NCI-H2081 treated with DMSO at 0.1 percent for 48 hours (cell line): ENCODE measurements at regions not wholly inside any gene's neighbourhood (a gene's known extent, or its start where the extent isn't known, plus 50 kb on each side); places are given as distances from the start of the nearest gene placed in this dataset.

ENCODE experiments used
- DNase-seq: peaks from one replicate; lab custom pipeline; 2025; lab: John Stamatoyannopoulos, UW

- DNase-seq: no peak
Observed at GRCh38 chr13:50682002-50682401, 161.5 kb downstream of the DLEU7 start.

DNA sequence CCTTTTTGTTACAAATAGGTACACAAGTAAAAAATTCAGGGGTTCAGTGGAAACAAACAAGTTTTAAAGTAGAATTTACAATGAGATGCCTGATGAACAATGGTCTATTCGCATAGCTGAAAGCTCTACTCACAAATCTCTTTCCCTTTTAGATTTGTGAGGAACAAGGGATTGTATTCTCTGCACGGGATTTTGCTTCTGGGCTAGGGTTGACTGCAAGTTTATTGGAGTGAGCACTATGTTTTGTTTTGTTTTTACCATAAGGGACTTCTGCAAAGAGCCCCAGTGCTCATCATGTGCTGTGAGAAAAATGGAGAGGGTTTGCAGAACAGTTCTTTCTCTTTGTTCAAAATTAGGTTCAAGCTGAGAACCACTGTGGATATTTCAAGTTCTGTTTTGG is 160.5 kb downstream of the DLEU7 start:
- no peak for DNase-seq

DNA sequence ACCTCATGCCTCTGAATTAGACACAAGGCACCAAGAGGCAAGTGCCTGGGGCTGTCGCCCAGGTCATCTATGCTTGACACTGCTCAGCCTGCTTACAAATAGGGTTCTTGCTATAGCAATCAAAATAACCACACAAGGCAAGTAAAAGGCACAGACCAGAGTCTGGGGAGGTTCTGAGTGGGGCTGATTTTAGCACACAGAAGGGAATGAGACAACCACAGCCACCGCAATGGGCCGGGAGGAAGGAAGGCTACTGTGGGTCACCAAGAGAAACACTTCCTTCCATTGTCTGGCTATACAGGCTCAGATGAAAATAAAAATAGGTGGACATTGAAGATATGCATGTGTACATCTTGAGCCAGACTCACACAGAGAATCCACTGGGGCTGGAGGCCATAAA is 159.1 kb downstream of the DLEU7 start:
- DNase-seq: no peak

GRCh38 chr13:50685491-50685890 is 158.0 kb downstream of the DLEU7 start:
- no peak for DNase-seq

- no peak for DNase-seq
Observed at GRCh38 chr13:50685956-50686355, 157.5 kb downstream of the DLEU7 start.

DNA sequence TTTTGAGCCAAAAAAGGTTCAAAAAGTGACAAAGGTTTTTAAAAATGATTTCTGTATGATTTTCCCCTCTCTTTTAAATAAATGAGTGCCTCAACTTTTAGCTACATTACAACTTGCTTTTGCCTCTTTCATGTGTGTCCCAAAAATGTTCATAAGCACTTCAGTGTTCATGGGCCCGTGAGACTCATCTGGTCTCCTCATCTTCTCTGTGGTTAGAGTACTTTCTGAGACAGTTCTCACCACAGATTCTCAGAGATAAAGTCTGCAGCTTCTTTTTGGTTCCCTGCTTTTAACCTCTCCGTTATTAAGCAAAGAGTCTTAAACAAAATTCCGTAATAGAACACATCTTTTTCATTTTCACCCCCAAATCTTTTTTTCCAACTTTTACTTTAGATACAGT is 156.9 kb downstream of the DLEU7 start:
- no peak for DNase-seq

GRCh38 chr13:50687545-50687944 is 155.9 kb downstream of the DLEU7 start:
- no peak for DNase-seq

DNA sequence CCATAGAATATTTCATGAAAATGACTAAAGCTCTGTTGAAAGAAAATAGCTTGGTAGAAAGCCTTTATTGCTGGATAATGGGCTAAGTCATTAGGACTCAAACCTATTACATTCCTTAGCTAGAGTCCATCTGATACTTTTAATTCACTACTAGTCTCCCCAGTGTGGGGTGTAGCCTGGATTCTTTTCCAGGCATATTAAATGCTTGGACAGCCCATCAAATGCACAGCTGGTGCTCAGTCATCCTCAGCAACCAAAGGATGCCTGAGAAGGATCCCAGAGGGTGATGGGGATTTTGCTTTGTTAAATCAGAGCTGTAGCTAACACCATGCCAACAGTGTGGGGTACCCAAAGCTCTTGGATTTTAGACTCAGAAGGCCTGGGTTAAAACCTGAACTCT is 153.5 kb downstream of the DLEU7 start:
- no peak for DNase-seq

DNA sequence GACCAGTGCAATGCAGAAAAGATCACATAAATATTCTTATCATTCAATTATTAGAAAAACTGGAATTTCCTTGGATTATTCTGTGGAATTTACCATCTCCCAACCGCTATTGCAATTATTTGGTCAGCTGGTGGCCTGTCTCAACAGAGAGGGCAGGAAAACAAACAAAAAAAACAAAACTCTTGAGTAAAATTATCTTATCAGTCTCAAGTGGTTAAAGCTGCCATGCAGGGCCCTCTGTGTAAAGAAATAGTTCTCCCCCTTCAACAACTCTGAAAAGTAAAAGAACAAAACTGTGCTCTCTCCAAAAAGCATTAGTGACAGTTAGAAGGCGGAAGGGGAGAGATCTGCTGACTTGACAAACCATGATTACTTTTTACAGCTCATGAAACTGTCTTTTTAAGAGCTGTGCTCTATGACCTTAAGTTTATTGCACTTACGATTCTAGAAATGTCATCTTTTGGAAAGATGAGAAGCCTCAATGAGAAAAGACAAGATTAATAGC is 152.3 kb downstream of the DLEU7 start:
- DNase-seq: no peak

- no peak for DNase-seq
Observed at GRCh38 chr13:50691681-50692263, 151.7 kb downstream of the DLEU7 start.

DNA sequence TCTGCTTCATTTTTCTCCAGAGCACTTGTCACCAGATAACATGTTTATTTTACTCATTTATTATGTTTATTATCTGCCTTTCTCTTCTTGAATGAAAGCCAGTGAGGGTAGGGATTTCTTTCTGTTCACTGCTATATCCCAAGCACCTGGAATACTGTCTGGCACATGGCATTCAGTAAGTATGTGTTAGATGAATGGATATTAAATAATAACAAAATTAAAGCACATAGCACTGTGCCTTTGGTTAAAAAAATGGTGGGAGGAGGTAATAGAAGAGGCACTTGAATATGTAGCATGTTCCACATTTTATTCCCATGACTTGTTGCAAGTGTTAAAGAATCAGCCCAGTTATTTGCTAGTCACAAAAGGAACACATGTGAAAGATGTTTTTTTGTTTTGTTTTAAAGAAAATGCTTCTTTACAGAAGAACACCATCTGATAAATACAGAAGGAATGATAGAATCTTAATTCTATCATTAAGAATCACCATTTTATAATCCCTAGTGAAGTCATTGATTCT is 151.0 kb downstream of the DLEU7 start:
- no peak for DNase-seq

GRCh38 chr13:50693727-50694126 is 149.8 kb downstream of the DLEU7 start:
- DNase-seq: no peak

- DNase-seq: no peak
Observed at GRCh38 chr13:50697746-50698539, 145.5 kb downstream of the DLEU7 start.

DNA sequence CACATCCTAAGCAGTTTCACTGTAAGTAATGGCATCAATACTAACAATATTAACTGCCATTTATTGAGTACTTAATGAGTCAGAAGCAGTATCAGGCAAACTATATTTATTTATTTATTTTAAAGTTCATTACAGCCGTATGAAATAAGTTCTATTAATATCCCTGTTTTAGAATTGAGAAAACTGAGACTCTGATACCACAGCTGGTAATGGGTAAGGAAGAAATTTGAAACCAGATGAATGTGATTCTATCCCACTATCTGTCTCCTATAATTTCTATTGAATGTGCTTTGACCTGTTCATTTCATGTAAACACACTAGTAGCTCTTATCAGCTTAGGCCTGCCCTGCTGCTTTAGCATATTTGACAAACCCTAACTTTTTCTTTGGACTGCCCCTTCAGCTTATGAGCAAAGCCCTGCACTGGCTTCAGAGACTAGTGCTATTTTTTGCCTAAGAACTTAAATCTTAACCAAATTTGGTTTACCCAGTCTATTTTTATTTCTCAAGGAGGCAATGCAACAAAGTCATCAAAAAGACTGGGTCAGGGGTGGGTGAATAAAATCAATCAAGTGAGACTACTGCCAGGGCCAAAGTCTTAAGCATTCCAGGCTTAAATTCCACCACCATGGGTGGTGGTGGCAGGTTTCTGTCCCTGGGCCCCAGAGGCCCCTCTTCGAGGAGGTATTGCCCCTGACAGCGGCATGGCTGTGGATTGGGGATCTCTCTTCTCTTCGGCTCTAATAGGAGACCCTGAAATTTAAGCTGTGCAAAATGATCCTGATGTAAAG is 143.4 kb downstream of the DLEU7 start:
- no peak for DNase-seq

DNA sequence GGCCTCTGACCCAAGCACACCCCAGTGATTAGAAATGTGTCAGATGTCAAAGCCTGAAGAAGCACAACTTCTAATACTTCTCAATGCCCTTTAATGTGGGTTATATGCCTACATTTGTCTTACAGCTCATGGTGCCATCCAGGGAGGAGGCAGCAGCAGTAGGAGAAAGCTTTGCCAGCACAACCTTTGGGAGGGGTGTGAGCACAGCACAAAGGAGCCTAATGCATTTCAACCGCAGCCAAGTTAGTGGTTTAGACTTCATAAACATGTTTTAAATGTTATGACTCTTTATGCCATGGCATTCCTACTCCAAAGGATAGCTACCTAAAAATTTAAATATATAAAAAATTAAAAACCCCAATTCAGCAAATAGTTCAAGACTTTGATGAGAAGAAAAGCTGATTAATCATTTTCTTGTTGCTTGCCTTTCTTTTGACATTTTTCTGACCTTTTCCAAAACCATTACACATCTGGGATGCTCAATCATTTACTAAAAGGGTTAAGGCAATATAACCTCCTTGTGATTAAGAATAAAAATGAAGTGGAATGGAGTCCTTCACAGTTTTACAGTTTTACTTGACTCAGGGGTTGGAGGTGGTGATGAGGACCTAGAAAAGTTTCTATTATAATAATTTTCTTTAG is 142.7 kb downstream of the DLEU7 start:
- no peak for DNase-seq

DNA sequence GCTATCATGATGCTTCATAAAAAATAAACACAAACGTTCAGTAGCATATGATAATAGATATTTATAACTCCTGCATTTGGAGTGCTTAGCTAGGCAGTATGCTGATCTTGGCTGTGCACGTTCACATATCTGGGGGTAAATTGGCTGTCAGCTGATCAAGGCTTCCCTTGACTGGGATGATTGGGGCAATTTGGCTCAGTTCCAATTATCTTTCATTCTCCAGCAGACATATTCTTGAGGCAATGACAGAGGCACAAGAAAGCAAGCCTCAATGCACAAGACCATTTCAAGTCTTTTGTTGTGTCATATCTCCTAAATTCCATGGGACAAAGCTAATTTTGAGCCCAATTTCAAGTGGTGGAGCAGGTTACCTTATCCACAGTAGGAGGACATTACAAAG is 142.0 kb downstream of the DLEU7 start:
- DNase-seq: no peak

DNA sequence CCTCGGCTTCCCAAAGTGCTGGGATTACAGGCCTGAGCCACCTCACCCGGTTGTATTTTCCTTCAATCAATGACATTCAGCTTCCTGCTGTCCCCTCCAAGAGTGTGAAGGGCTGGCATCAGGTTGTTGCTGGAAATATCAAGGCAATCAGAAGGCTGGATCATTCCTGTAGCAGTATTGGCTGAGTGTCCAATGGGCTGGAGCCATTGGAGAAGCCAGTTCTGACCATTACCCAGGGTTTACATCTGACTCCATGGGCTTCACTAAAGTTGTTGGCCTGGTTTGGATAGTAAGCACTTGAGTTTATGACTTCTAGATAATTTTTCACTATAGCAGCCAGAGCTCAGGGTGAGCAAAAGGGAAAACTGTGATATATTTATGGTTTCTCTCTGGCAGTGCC is 137.0 kb downstream of the DLEU7 start:
- no peak for DNase-seq

DNA sequence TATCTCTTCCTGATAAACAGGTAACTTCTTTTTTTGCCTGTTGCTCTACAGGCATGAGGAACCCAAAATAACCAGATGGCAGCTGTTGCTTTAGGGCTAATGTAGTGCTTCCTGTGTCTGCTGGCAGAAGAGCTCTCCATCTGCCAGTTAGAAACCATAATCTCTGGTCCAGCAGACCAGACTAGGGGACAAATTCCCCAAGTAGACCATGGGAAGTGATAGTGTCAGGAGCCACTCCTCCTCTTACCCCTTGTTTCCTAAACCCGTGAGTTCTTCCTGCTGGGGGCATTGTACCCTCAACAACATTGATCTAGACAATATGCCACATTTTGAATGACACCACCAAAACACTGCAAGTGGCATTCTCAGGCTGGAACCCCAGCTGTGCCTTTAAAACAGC is 135.9 kb downstream of the DLEU7 start:
- DNase-seq: no peak

DNA sequence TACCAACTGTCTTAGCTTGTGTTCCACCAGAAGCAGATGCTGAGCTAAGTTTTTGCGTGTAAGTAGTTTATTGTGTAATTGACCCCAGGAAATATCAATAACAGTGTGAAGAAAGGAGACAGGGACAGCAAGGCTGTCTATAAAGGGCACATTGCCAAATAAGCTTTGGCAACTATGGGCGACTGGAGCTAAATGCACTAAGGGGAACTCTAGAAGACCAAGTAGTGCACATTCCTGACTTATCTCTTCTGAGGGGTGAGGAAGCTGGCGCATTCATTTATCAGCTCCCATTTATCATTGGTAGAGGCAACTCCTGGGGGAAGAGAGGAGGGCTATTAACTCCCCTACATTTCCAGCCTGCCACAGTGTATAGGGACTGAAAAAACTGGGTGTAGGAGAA is 135.0 kb downstream of the DLEU7 start:
- DNase-seq: no peak

DNA sequence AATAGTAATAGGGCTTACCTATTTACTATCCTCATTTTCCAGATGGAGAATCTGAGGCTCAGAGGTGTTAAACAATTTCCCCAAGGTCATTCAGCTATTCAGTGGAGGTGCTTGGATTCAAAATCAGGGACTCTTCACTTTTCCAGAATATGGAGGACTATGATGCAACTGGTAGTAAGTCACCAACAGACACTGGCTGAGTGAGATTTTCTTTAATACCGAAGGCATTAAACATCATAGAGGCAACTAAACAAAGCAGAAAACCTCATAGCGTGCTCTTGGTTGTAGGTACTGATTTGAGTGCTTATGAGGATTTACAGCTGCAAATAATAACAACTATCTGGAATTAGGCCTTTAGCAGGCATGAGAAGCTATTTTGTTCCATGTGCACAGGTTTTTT is 134.4 kb downstream of the DLEU7 start:
- DNase-seq: no peak

- DNase-seq: no peak
Observed at GRCh38 chr13:50711131-50711815, 132.2 kb downstream of the DLEU7 start.

DNA sequence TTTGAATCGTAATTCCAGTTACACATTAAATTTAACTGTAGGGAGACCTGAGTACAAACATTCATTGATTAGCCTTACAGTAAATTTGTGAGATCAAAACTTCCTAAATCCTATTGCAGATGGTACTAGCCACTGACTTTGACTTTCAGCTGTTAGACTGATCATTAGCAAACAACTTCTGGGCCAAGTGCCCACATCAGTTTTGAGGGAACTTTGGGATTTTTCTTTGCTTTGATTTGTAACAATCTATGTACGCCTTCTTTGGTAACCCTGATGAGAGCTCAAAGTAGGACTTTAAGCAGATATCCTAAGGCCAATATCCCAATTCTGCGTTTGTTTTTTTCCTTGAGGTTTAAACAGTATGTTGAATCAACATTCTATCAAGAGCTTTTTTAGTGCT is 131.5 kb downstream of the DLEU7 start:
- no peak for DNase-seq
